ENCODE measurements at regions not wholly inside any gene's neighbourhood (a gene's known extent, or its start where the extent isn't known, plus 50 kb on each side); places are given as distances from the start of the nearest gene placed in this dataset.

DNA sequence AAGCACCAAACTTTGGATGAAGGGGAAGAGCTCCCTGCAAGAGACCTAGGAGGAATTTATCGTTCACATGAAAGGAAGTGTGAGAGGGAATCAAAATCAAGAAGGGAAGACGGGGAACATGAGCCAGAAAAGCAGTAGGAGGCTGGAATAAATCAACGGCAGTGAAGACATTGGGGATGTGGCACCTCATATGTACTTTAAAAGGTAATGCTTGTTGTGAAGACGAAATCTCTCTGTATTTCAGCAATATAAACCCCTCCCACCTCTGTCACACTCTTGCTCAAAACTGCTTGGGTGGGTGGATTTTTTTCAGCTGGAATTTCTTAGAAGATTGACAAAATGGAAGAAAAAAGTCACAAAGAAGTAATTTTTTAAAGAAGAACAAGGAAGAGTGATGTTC, 243.5 kb downstream of the BUD13 start:
- no peaks in the 10 kb centered on the region for H3K9me3 ChIP-seq
- peaks cover 4% of the 10 kb centered on the region for H3K27me3 ChIP-seq (replicated peaks; ENCODE audit: insufficient read depth)
- WGBS: 60% methylated on average over 4 of the region's 4 CpGs
- H3K4me1 ChIP-seq (replicated peaks): no peaks in the 10 kb centered on the region
- H3K4me3 ChIP-seq: no peak overlapping the region
- H3K27ac ChIP-seq: no peak overlapping the region
- DNase-seq (ENCODE audit: low spot score): no peak
- intact Hi-C loops (cut with DNase I): no loop called here
- no peaks in the 10 kb centered on the region for H3K36me3 ChIP-seq
- TF ChIP-seq POLR2A (IDR thresholded peaks at IDR 0.05) (no peak), POLR2AphosphoS5 (IDR thresholded peaks at IDR 0.05) (no peak)
- TF ChIP-seq, protein P1, sequence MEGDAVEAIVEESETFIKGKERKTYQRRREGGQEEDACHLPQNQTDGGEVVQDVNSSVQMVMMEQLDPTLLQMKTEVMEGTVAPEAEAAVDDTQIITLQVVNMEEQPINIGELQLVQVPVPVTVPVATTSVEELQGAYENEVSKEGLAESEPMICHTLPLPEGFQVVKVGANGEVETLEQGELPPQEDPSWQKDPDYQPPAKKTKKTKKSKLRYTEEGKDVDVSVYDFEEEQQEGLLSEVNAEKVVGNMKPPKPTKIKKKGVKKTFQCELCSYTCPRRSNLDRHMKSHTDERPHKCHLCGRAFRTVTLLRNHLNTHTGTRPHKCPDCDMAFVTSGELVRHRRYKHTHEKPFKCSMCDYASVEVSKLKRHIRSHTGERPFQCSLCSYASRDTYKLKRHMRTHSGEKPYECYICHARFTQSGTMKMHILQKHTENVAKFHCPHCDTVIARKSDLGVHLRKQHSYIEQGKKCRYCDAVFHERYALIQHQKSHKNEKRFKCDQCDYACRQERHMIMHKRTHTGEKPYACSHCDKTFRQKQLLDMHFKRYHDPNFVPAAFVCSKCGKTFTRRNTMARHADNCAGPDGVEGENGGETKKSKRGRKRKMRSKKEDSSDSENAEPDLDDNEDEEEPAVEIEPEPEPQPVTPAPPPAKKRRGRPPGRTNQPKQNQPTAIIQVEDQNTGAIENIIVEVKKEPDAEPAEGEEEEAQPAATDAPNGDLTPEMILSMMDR (IDR thresholded peaks at IDR 0.05): no peak

GRCh38 chr11:116527180-116527991, 245.4 kb downstream of the BUD13 start:
- TF ChIP-seq, protein P1 (IDR thresholded peaks at IDR 0.05): no peak
- no peaks in the 10 kb centered on the region for H3K36me3 ChIP-seq
- no peaks in the 10 kb centered on the region for H3K4me1 ChIP-seq (replicated peaks)
- no peak overlapping the region for H3K27ac ChIP-seq
- intact Hi-C loops (cut with DNase I): no loop called here
- H3K4me3 ChIP-seq: no peak overlapping the region
- H3K9me3 ChIP-seq: no peaks in the 10 kb centered on the region
- DNase-seq (ENCODE audit: low spot score): no peak
- H3K27me3 ChIP-seq (replicated peaks; ENCODE audit: insufficient read depth): no peaks in the 10 kb centered on the region
- WGBS: 94% methylated on average over 10 of the region's 10 CpGs

- H3K4me1 ChIP-seq (replicated peaks): no peaks in the 10 kb centered on the region
- intact Hi-C loops (cut with DNase I): no loop called here
- H3K4me3 ChIP-seq: no peak overlapping the region
- no peaks in the 10 kb centered on the region for H3K9me3 ChIP-seq
- H3K27ac ChIP-seq: no peak overlapping the region
- TF ChIP-seq POLR2A (IDR thresholded peaks at IDR 0.05): no peak
- TF ChIP-seq POLR2AphosphoS5 (IDR thresholded peaks at IDR 0.05): no peak
- TF ChIP-seq, protein P1 (IDR thresholded peaks at IDR 0.05): no peak
- WGBS: 51% methylated on average over 4 of the region's 4 CpGs
- H3K36me3 ChIP-seq: no peaks in the 10 kb centered on the region
- H3K27me3 ChIP-seq (replicated peaks; ENCODE audit: insufficient read depth): no peaks in the 10 kb centered on the region
- no peak for DNase-seq (ENCODE audit: low spot score)
Measured at GRCh38 chr11:116525961-116526495, 246.8 kb downstream of the BUD13 start.

DNA sequence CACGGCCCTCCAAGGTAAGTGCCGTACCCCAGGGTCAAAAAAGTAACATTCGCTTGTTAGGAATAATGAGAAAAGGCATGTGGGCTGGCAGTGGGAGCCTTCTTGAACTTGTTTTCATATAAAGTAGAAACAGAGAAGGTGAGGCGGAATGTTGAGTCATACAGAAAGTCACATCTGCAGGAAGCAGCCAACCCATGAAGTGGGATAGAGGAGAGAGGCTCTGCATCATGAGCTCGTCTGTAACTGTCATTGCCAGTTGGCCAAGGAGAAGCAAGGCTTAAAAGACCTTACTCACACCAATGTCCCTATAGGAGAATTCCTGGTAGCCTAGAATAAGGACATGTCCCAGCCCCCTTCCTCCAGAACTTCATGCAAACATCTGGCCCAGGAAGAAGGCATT, 253.3 kb downstream of the BUD13 start:
- no peaks in the 10 kb centered on the region for H3K36me3 ChIP-seq
- intact Hi-C loops (cut with DNase I): no loop called here
- 87% methylated on average over 5 of the region's 5 CpGs for WGBS
- H3K4me1 ChIP-seq (replicated peaks): no peaks in the 10 kb centered on the region
- H3K27ac ChIP-seq: no peak overlapping the region
- no peak for DNase-seq (ENCODE audit: low spot score)
- no peaks in the 10 kb centered on the region for H3K9me3 ChIP-seq
- TF ChIP-seq POLR2A (IDR thresholded peaks at IDR 0.05) (no peak), POLR2AphosphoS5 (IDR thresholded peaks at IDR 0.05) (no peak)
- TF ChIP-seq, protein P1 (IDR thresholded peaks at IDR 0.05): no peak
- no peak overlapping the region for H3K4me3 ChIP-seq
- H3K27me3 ChIP-seq (replicated peaks; ENCODE audit: insufficient read depth): no peaks in the 10 kb centered on the region

- no peaks in the 10 kb centered on the region for H3K9me3 ChIP-seq
- no peak overlapping the region for H3K4me3 ChIP-seq
- 92% methylated on average over 10 of the region's 10 CpGs for WGBS
- no peaks in the 10 kb centered on the region for H3K27me3 ChIP-seq (replicated peaks; ENCODE audit: insufficient read depth)
- H3K27ac ChIP-seq: no peak overlapping the region
- DNase-seq (ENCODE audit: low spot score): no peak
- intact Hi-C loops (cut with DNase I): no loop called here
- no peak for TF ChIP-seq POLR2A (IDR thresholded peaks at IDR 0.05)
- TF ChIP-seq POLR2AphosphoS5 (IDR thresholded peaks at IDR 0.05): no peak
- TF ChIP-seq, protein P1 (IDR thresholded peaks at IDR 0.05): no peak
- H3K36me3 ChIP-seq: no peaks in the 10 kb centered on the region
- H3K4me1 ChIP-seq (replicated peaks): no peaks in the 10 kb centered on the region
Measured at GRCh38 chr11:116518141-116518540, 254.6 kb downstream of the BUD13 start.

Data from prostate gland (tissue), 2 donors.